Stomach (tissue), 4 donors: ENCODE measurements at regions not wholly inside any gene's neighbourhood (a gene's known extent, or its start where the extent isn't known, plus 50 kb on each side); places are given as distances from the start of the nearest gene placed in this dataset.

ENCODE experiments used
- POLR2A ChIP-seq, 4 donors: fragments of 450-650 bp; IDR thresholded peaks; one replicate each; pipeline ENCODE4 v1.6.1; 2016; ENCODE audit warnings: antibody characterized with exemption in 4 of 4, control low read depth in 2 of 4, mild to moderate bottlenecking in 1 of 4, moderate library complexity in 1 of 4
- POLR2AphosphoS5 ChIP-seq, 3 donors: sonication (generic); formaldehyde crosslinking; IDR thresholded peaks; one replicate each; pipeline ENCODE4 v1.6.1; 2016; ENCODE audit warnings: antibody characterized with exemption in 3 of 3
- TF ChIP-seq, protein P1 (sequence below), 7 experiments: fragments of 450-650 bp in 4 of 7; fragments of 200-600 bp in 3 of 7; sonication (generic) in 3 of 7; IDR thresholded peaks; one replicate each; pipeline ENCODE4 v1.5.1; 2016 to 2019; ENCODE audit warnings: antibody characterized with exemption in 7 of 7, control low read depth in 2 of 7, mild to moderate bottlenecking in 1 of 7

DNA sequence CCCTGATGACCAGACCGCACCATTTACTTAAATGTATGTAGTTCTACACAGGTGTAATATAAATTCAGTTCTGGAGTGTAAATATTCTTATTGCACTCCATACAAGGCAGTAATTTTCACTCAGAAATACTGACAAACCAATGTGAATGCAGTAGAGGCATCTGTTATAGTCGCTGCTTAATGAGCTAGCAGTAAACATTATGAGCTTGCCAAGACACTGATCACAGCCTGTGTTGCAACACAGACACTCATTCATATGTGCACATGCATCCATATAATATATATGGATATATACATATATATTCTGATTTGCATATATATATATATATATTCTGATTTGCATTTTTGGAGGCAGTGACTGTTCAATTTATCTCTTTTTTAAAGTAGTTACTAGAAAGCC lies 435.1 kb upstream of the ST8SIA4 start:
- TF ChIP-seq, protein P1, sequence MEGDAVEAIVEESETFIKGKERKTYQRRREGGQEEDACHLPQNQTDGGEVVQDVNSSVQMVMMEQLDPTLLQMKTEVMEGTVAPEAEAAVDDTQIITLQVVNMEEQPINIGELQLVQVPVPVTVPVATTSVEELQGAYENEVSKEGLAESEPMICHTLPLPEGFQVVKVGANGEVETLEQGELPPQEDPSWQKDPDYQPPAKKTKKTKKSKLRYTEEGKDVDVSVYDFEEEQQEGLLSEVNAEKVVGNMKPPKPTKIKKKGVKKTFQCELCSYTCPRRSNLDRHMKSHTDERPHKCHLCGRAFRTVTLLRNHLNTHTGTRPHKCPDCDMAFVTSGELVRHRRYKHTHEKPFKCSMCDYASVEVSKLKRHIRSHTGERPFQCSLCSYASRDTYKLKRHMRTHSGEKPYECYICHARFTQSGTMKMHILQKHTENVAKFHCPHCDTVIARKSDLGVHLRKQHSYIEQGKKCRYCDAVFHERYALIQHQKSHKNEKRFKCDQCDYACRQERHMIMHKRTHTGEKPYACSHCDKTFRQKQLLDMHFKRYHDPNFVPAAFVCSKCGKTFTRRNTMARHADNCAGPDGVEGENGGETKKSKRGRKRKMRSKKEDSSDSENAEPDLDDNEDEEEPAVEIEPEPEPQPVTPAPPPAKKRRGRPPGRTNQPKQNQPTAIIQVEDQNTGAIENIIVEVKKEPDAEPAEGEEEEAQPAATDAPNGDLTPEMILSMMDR (IDR thresholded peaks at IDR 0.05) = no peak
- no peak for TF ChIP-seq POLR2A (IDR thresholded peaks at IDR 0.05)
- no peak for TF ChIP-seq POLR2AphosphoS5 (IDR thresholded peaks at IDR 0.05)
